COLO668 (cell line): ENCODE measurements at regions not wholly inside any gene's neighbourhood (a gene's known extent, or its start where the extent isn't known, plus 50 kb on each side); places are given as distances from the start of the nearest gene placed in this dataset.
"Not testable (repeated sequence)": the region's sequence is repeated elsewhere in the genome, so short reads cannot be mapped to it uniquely, and the experiment has no call there.

ENCODE experiments used
- DNase-seq: peaks from one replicate; lab custom pipeline; 2025; ENCODE audit not compliant: unreplicated experiment; lab: John Stamatoyannopoulos, UW

GRCh38 chr5:33059081-33059480, 348.0 kb downstream of the NPR3 start:
- no peak for DNase-seq

GRCh38 chr5:33065131-33065530, 354.0 kb downstream of the NPR3 start:
- DNase-seq, result no peak

GRCh38 chr5:33067291-33067690, 356.2 kb downstream of the NPR3 start:
- no peak for DNase-seq

GRCh38 chr5:33068786-33069185, 357.7 kb downstream of the NPR3 start:
- DNase-seq, result no peak

- no peak for DNase-seq
These were observed 361.2 kb downstream of the NPR3 start for GRCh38 chr5:33072296-33072695.

GRCh38 chr5:33072726-33073125, 361.6 kb downstream of the NPR3 start:
- no peak for DNase-seq

GRCh38 chr5:33073881-33074327, 362.8 kb downstream of the NPR3 start:
- no peak for DNase-seq

- DNase-seq, result no peak
These were observed 363.4 kb downstream of the NPR3 start for GRCh38 chr5:33074548-33074947.

GRCh38 chr5:33075731-33076130, 364.6 kb downstream of the NPR3 start:
- no peak for DNase-seq

GRCh38 chr5:33079548-33079947, 361.2 kb upstream of the TARS1 start:
- DNase-seq, result no peak

- DNase-seq, result no peak
These were observed 360.5 kb upstream of the TARS1 start for GRCh38 chr5:33080287-33080686.

GRCh38 chr5:33088176-33088575, 352.6 kb upstream of the TARS1 start:
- no peak for DNase-seq

- no peak for DNase-seq
These were observed 349.0 kb upstream of the TARS1 start for GRCh38 chr5:33091571-33092363.

GRCh38 chr5:33092719-33093118, 348.0 kb upstream of the TARS1 start:
- no peak for DNase-seq

- no peak for DNase-seq
These were observed 338.2 kb upstream of the TARS1 start for GRCh38 chr5:33102551-33102950.

GRCh38 chr5:33105521-33105941, 335.2 kb upstream of the TARS1 start:
- DNase-seq, result no peak

GRCh38 chr5:33110496-33110895, 330.3 kb upstream of the TARS1 start:
- not testable (repeated sequence) for DNase-seq

GRCh38 chr5:33114361-33114760, 326.4 kb upstream of the TARS1 start:
- DNase-seq, result no peak

GRCh38 chr5:33115467-33115866, 325.3 kb upstream of the TARS1 start:
- no peak for DNase-seq

GRCh38 chr5:33118761-33119415, 321.9 kb upstream of the TARS1 start:
- DNase-seq, result no peak

- no peak for DNase-seq
These were observed 320.1 kb upstream of the TARS1 start for GRCh38 chr5:33120671-33121070.

- DNase-seq, result no peak
These were observed 311.5 kb upstream of the TARS1 start for GRCh38 chr5:33129309-33129708.

GRCh38 chr5:33136785-33137184, 304.0 kb upstream of the TARS1 start:
- no peak for DNase-seq
